ENCODE measurements at regions not wholly inside any gene's neighbourhood (a gene's known extent, or its start where the extent isn't known, plus 50 kb on each side); places are given as distances from the start of the nearest gene placed in this dataset.

DNA sequence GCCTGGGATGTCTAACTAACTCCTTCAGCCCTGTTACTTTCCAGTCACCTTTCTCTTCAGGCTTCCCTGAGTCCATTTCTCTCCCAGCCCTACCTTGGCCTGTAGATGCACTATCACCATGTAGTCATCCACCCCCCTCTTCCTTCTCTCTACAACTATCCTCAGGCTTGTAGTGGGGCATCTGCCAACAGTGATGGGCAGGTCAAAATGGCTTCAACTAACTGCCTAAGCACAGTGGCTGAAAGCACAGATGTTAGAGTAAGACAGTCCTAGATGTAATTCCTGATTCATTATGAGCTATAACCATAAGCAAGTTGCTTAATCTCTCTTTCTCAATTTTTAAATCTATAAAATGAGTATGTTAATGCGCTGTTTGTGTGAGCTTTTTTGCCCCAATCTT lies 133.6 kb upstream of the NAV3 start:
- H3K4ac ChIP-seq (ENCODE audit: low read depth, low read length) = no peak overlapping the region

More for the DNA sequence above, 133.6 kb upstream of the NAV3 start:
- H3K23ac ChIP-seq (ENCODE audit: insufficient read length, low read depth, low read length) = no peak overlapping the region
- no peaks in the 10 kb centered on the region for H3K23me2 ChIP-seq (ENCODE audit: insufficient read length, low read depth, low read length, poor library complexity, severe bottlenecking)
- H4K5ac ChIP-seq (ENCODE audit: insufficient read length, low read depth, low read length) = no peak overlapping the region
- H2BK12ac ChIP-seq (ENCODE audit: insufficient read length, low read depth, low read length) = no peak overlapping the region
- no peak overlapping the region for H3K56ac ChIP-seq (ENCODE audit: insufficient read length, low read depth, low read length)
- no peaks in the 10 kb centered on the region for H3K27me3 ChIP-seq (ENCODE audit: insufficient read depth, low read length)
- WGBS (ENCODE audit: extremely low coverage, insufficient read length, low lambda C conversion rate) = no CpG with 5 or more reads among the region's 1 CpG
- H3K79me2 ChIP-seq (ENCODE audit: insufficient read depth, low read length) = no peaks in the 10 kb centered on the region
- TF ChIP-seq CTCF (conservative IDR thresholded peaks at IDR 0.05) = no peak
- no peaks in the 10 kb centered on the region for H3K9me3 ChIP-seq (ENCODE audit: control insufficient read depth, low read depth, low read length)
- H2AK5ac ChIP-seq (ENCODE audit: insufficient read length, low read length) = no peak overlapping the region
- H3K14ac ChIP-seq (ENCODE audit: insufficient read depth, low read length) = no peak overlapping the region
- H3K9ac ChIP-seq (ENCODE audit: extremely low read depth, insufficient read length, low read length) = no peak overlapping the region
- no peak overlapping the region for H2BK120ac ChIP-seq (ENCODE audit: low read depth, low read length, poor library complexity, severe bottlenecking)
- no peak overlapping the region for H4K91ac ChIP-seq (ENCODE audit: insufficient read length, low read depth, low read length)
- no peak overlapping the region for H3T11ph ChIP-seq (ENCODE audit: low read length)
- H2BK15ac ChIP-seq (ENCODE audit: low read depth, low read length) = no peak overlapping the region
- Mint-ChIP-seq H3K27ac (no peak overlapping the region), H3K9me3 (no peaks in the 10 kb centered on the region), H3K4me1 (no peaks in the 10 kb centered on the region), H3K27me3 (ENCODE audit: low read depth) (no peaks in the 10 kb centered on the region), H3K36me3 (ENCODE audit: insufficient read depth in 1 of 3, low read depth in 3 of 3) (no peaks in the 10 kb centered on the region), H3K4me3 (no peak overlapping the region)
- no peak overlapping the region for H3K4me2 ChIP-seq (ENCODE audit: insufficient read depth, insufficient read length, low read length)
- no peaks in the 10 kb centered on the region for H4K20me1 ChIP-seq (ENCODE audit: control insufficient read depth, insufficient read depth, insufficient read length)
- no peak overlapping the region for H3K27ac ChIP-seq (ENCODE audit: insufficient read length, low read depth, low read length)
- H2BK5ac ChIP-seq (ENCODE audit: insufficient read length, low read length) = no peak overlapping the region
- H2BK20ac ChIP-seq (ENCODE audit: low read depth, low read length, poor library complexity, severe bottlenecking) = no peak overlapping the region
- no peak for DNase-seq
- no peaks in the 10 kb centered on the region for H3K4me1 ChIP-seq (ENCODE audit: insufficient read depth, low read length)
- no peaks in the 10 kb centered on the region for H3K79me1 ChIP-seq (ENCODE audit: insufficient read depth, low read depth, low read length, poor library complexity, severe bottlenecking)
- no peak overlapping the region for H3K18ac ChIP-seq (ENCODE audit: insufficient read length, low read depth, low read length)
- H2AFZ ChIP-seq (ENCODE audit: low read length) = no peak overlapping the region
- no peak overlapping the region for H4K8ac ChIP-seq (replicated peaks; ENCODE audit: insufficient read length, low read depth, low read length)
